ENCODE measurements at regions not wholly inside any gene's neighbourhood (a gene's known extent, or its start where the extent isn't known, plus 50 kb on each side); places are given as distances from the start of the nearest gene placed in this dataset.

- no peak for TF ChIP-seq ZHX2 (IDR thresholded peaks at IDR 0.05; ENCODE audit: low read depth)
- no peak for TF ChIP-seq ZHX2 (CRISPR knock-in tag; IDR thresholded peaks at IDR 0.05; ENCODE audit: borderline replicate concordance)
- no peak for TF ChIP-seq ZNF558 (CRISPR knock-in tag; IDR thresholded peaks at IDR 0.05; ENCODE audit: borderline replicate concordance)
- TF ChIP-seq, protein P1, sequence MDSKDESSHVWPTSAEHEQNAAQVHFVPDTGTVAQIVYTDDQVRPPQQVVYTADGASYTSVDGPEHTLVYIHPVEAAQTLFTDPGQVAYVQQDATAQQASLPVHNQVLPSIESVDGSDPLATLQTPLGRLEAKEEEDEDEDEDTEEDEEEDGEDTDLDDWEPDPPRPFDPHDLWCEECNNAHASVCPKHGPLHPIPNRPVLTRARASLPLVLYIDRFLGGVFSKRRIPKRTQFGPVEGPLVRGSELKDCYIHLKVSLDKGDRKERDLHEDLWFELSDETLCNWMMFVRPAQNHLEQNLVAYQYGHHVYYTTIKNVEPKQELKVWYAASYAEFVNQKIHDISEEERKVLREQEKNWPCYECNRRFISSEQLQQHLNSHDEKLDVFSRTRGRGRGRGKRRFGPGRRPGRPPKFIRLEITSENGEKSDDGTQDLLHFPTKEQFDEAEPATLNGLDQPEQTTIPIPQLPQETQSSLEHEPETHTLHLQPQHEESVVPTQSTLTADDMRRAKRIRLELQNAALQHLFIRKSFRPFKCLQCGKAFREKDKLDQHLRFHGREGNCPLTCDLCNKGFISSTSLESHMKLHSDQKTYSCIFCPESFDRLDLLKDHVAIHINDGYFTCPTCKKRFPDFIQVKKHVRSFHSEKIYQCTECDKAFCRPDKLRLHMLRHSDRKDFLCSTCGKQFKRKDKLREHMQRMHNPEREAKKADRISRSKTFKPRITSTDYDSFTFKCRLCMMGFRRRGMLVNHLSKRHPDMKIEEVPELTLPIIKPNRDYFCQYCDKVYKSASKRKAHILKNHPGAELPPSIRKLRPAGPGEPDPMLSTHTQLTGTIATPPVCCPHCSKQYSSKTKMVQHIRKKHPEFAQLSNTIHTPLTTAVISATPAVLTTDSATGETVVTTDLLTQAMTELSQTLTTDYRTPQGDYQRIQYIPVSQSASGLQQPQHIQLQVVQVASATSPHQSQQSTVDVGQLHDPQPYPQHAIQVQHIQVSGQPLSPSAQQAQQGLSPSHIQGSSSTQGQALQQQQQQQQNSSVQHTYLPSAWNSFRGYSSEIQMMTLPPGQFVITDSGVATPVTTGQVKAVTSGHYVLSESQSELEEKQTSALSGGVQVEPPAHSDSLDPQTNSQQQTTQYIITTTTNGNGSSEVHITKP (CRISPR knock-in tag; IDR thresholded peaks at IDR 0.05; ENCODE audit: low read depth) = no peak
- no peak for TF ChIP-seq ZNF263 (CRISPR knock-in tag; IDR thresholded peaks at IDR 0.05)
- TF ChIP-seq MZF1 (CRISPR knock-in tag; IDR thresholded peaks at IDR 0.05; ENCODE audit: borderline replicate concordance) = no peak
Measured at GRCh38 chr18:54069729-54070128, 154.7 kb downstream of the MBD2 start (continued).

Data from HepG2 (cell line).